AG04450 (cell line): ENCODE measurements at regions not wholly inside any gene's neighbourhood (a gene's known extent, or its start where the extent isn't known, plus 50 kb on each side); places are given as distances from the start of the nearest gene placed in this dataset.

Experiments used
- CTCF ChIA-PET: fragments of 300-600, 350-600 bp; formaldehyde crosslinking; extraction: SDS; loops from one replicate; lab custom pipeline; 2022; ENCODE audit warnings: antibody characterized with exemption, inconsistent platforms; lab: Charles Lee
- POLR2A ChIA-PET: fragments of 350-600 bp; formaldehyde crosslinking; extraction: SDS; loops from one replicate; lab custom pipeline; 2021; ENCODE audit warnings: antibody characterized with exemption, inconsistent platforms; lab: Yijun Ruan, JAX
- DNase-seq: peaks from one replicate; pipeline ENCODE4 v3.0.0-alpha.2; 2011; ENCODE audit warnings: low read depth, low spot score
- H3K27ac ChIP-seq: one replicate; pipeline ENCODE4 v1.5.1; 2012; ENCODE audit warnings: low read depth, low read length, control low read depth
- H3K27me3 ChIP-seq: one replicate; pipeline ENCODE4 v1.6.0; 2012; ENCODE audit warnings: low read length; ENCODE audit not compliant: control insufficient read depth, insufficient read depth
- H3K4me3 ChIP-seq: 2 replicates; pipeline ENCODE4 v1.5.1; 2011; ENCODE audit warnings: mild to moderate bottlenecking, low read depth, low read length, control low read depth
- H3K9me3 ChIP-seq: 2 replicates; pipeline ENCODE4 v1.5.1; 2012; ENCODE audit warnings: low read length; ENCODE audit not compliant: control insufficient read depth, insufficient read depth
- TF ChIP-seq, protein P1 (sequence below): IDR thresholded peaks from 2 replicates; pipeline ENCODE4 v1.5.1; 2011; ENCODE audit warnings: low read depth, low read length, control low read depth, inconsistent platforms

GRCh38 chr4:175190654-175191053 lies 272.5 kb downstream of the ADAM29 start:
- Histone ChIP-seq H3K27ac (no peak overlapping the region), H3K9me3 (no peaks in the 10 kb centered on the region), H3K27me3 (no peaks in the 10 kb centered on the region), H3K4me3 (no peak overlapping the region)
- CTCF ChIA-PET: no interaction called here
- TF ChIP-seq, protein P1, sequence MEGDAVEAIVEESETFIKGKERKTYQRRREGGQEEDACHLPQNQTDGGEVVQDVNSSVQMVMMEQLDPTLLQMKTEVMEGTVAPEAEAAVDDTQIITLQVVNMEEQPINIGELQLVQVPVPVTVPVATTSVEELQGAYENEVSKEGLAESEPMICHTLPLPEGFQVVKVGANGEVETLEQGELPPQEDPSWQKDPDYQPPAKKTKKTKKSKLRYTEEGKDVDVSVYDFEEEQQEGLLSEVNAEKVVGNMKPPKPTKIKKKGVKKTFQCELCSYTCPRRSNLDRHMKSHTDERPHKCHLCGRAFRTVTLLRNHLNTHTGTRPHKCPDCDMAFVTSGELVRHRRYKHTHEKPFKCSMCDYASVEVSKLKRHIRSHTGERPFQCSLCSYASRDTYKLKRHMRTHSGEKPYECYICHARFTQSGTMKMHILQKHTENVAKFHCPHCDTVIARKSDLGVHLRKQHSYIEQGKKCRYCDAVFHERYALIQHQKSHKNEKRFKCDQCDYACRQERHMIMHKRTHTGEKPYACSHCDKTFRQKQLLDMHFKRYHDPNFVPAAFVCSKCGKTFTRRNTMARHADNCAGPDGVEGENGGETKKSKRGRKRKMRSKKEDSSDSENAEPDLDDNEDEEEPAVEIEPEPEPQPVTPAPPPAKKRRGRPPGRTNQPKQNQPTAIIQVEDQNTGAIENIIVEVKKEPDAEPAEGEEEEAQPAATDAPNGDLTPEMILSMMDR: no peak
- POLR2A ChIA-PET: no interaction called here
- DNase-seq: no peak

DNA sequence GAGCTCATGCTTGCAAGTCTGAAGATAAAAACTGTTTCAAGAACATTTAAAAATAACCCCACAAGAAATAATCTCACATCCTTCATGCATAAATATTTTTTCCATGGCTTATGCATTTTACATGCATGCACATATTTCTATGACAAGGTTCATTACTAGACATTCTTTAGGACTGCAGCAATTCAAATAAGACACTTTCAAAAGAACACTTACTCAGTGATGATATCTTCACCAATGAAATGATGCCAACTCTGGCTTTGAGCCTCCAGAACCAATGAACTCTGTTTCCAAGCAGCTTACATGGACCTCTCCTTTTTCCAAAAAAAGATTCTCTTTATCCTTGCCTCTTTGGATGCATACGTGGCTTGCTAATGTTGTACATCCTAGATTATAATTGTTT lies 279.9 kb downstream of the ADAM29 start:
- H3K27ac ChIP-seq: no peak overlapping the region
- DNase-seq: no peak
- CTCF ChIA-PET: no interaction called here
- TF ChIP-seq, protein P1: no peak
- H3K9me3 ChIP-seq: peaks cover 8% of the 10 kb centered on the region
- no peak overlapping the region for H3K4me3 ChIP-seq
- POLR2A ChIA-PET: no interaction called here
- no peaks in the 10 kb centered on the region for H3K27me3 ChIP-seq

GRCh38 chr4:175215208-175215607 lies 297.1 kb downstream of the ADAM29 start:
- POLR2A ChIA-PET: no interaction called here

DNA sequence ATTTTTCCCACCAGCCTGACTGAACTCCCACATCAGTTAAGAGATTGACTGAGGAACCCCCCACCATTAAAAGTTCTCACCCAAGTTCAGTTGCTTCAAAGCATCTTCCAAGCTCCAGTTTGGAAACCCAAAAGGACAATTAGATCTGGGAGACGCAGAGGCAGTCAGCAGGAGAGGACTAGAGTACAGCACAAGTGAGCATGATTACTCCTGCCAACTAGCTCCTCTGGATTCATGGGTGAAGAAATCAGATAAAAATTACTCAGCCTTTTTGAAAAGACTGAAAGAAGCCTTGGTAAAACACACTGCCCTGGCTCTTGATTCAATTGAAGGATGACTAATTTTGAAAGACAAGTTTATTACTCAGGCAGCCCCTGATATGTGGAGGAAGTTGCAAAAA lies 297.5 kb downstream of the ADAM29 start:
- Histone ChIP-seq H3K4me3 (no peak overlapping the region), H3K9me3 (peaks cover 16% of the 10 kb centered on the region), H3K27ac (no peak overlapping the region), H3K27me3 (no peaks in the 10 kb centered on the region)
- ChIA-PET CTCF (no interaction called here), POLR2A (no interaction called here)
- TF ChIP-seq, protein P1: no peak
- DNase-seq: no peak

More at GRCh38 chr4:175215208-175215607, 297.1 kb downstream of the ADAM29 start:
- Histone ChIP-seq H3K4me3 (no peak overlapping the region), H3K9me3 (peaks cover 16% of the 10 kb centered on the region), H3K27ac (no peak overlapping the region), H3K27me3 (no peaks in the 10 kb centered on the region)
- CTCF ChIA-PET: no interaction called here
- DNase-seq: no peak
- TF ChIP-seq, protein P1: no peak

DNA sequence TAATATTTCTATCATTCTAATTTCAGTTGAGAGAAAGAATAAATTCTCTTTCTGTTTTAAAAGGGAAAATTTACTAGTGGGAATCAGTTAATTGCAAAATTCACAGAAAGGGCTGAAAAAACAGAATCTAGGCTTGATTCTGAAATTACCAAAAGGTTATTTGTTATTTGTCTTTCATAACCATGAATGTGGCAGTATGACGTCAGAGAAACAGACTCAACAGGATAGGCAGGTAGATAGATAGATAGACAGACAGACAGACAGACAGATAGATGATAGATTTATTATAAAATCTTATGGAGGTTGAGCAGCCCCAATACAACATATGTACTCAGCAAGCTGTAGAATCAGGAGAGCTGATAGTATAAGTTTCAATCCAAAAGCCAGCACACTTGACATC lies 311.0 kb downstream of the ADAM29 start:
- no peaks in the 10 kb centered on the region for H3K27me3 ChIP-seq
- CTCF ChIA-PET: no interaction called here
- no peak for DNase-seq
- POLR2A ChIA-PET: no interaction called here
- no peak overlapping the region for H3K4me3 ChIP-seq
- TF ChIP-seq, protein P1: no peak
- no peak overlapping the region for H3K27ac ChIP-seq
- H3K9me3 ChIP-seq: peaks cover 3% of the 10 kb centered on the region; the same call in 1 of the 2 replicates
